Pons (tissue), 1 donor: ENCODE measurements at regions not wholly inside any gene's neighbourhood (a gene's known extent, or its start where the extent isn't known, plus 50 kb on each side); places are given as distances from the start of the nearest gene placed in this dataset.
A peak's percentile ranks its signal among the peaks of the same experiment; 100 is the strongest.
"Not testable (repeated sequence)": the region's sequence is repeated elsewhere in the genome, so short reads cannot be mapped to it uniquely, and the experiment has no call there.

Experiments
- DNase-seq: peaks from one replicate; pipeline ENCODE4 v3.0.0-alpha.2; 2016; ENCODE audit warnings: low spot score

GRCh38 chr13:33550885-33551284 lies 265.3 kb upstream of the STARD13 start:
- no peak for DNase-seq

- DNase-seq = no peak
These were observed 262.8 kb upstream of the RFC3 start for GRCh38 chr13:33554919-33555791.

GRCh38 chr13:33556828-33557227 lies 261.1 kb upstream of the RFC3 start:
- DNase-seq = no peak

- no peak for DNase-seq
These were observed 257.2 kb upstream of the RFC3 start for GRCh38 chr13:33560726-33561125.

- no peak for DNase-seq
These were observed 256.3 kb upstream of the RFC3 start for GRCh38 chr13:33561627-33562026.

GRCh38 chr13:33571618-33572017 lies 246.3 kb upstream of the RFC3 start:
- DNase-seq = no peak

- DNase-seq = not testable (repeated sequence)
These were observed 245.6 kb upstream of the RFC3 start for GRCh38 chr13:33572322-33572721.

- no peak for DNase-seq
These were observed 242.6 kb upstream of the RFC3 start for GRCh38 chr13:33575378-33575777.

- no peak for DNase-seq
These were observed 240.9 kb upstream of the RFC3 start for GRCh38 chr13:33577007-33577406.

GRCh38 chr13:33578786-33579185 lies 239.2 kb upstream of the RFC3 start:
- no peak for DNase-seq

- DNase-seq = no peak
These were observed 235.8 kb upstream of the RFC3 start for GRCh38 chr13:33582121-33582520.

GRCh38 chr13:33583398-33583797 lies 234.6 kb upstream of the RFC3 start:
- DNase-seq = no peak

- no peak for DNase-seq
These were observed 227.0 kb upstream of the RFC3 start for GRCh38 chr13:33590936-33591335.

- peak; percentile 81 for DNase-seq
These were observed 211.3 kb upstream of the RFC3 start for GRCh38 chr13:33606692-33607091.

- peak; percentile 80 for DNase-seq
These were observed 207.4 kb upstream of the RFC3 start for GRCh38 chr13:33610438-33611120.

GRCh38 chr13:33611121-33611805 lies 206.7 kb upstream of the RFC3 start:
- DNase-seq = peak; percentile 89

- DNase-seq = no peak
These were observed 205.0 kb upstream of the RFC3 start for GRCh38 chr13:33612641-33613638.

- DNase-seq = no peak
These were observed 202.5 kb upstream of the RFC3 start for GRCh38 chr13:33615436-33615835.

- DNase-seq = no peak
These were observed 201.8 kb upstream of the RFC3 start for GRCh38 chr13:33616130-33616529.

GRCh38 chr13:33617055-33617454 lies 200.9 kb upstream of the RFC3 start:
- no peak for DNase-seq

GRCh38 chr13:33624253-33624652 lies 193.7 kb upstream of the RFC3 start:
- DNase-seq = no peak

GRCh38 chr13:33624740-33625139 lies 193.2 kb upstream of the RFC3 start:
- DNase-seq = no peak
